AG09319 (cell line): ENCODE measurements at regions not wholly inside any gene's neighbourhood (a gene's known extent, or its start where the extent isn't known, plus 50 kb on each side); places are given as distances from the start of the nearest gene placed in this dataset.
"Not testable (repeated sequence)": the region's sequence is repeated elsewhere in the genome, so short reads cannot be mapped to it uniquely, and the experiment has no call there.

Experiments
- DNase-seq: peaks from one replicate; pipeline ENCODE4 v3.0.0-alpha.2; 2010; ENCODE audit warnings: low read depth; ENCODE audit errors: extremely low read depth
- CTCF ChIP-seq: IDR thresholded peaks from 2 replicates; pipeline ENCODE4 v1.5.1; 2011; ENCODE audit warnings: low read depth, mild to moderate bottlenecking, inconsistent platforms, low read length, moderate library complexity

GRCh38 chr1:161432091-161432490 is 64.4 kb upstream of the CFAP126 start:
- DNase-seq = no peak
- TF ChIP-seq CTCF = no peak

- DNase-seq = no peak
- no peak for TF ChIP-seq CTCF
Observed at GRCh38 chr1:161427733-161428516, 60.2 kb upstream of the CFAP126 start.

GRCh38 chr1:161422914-161423313 is 55.2 kb upstream of the CFAP126 start:
- not testable (repeated sequence) for DNase-seq

GRCh38 chr1:161421456-161421855 is 53.8 kb upstream of the CFAP126 start:
- no peak for DNase-seq
- no peak for TF ChIP-seq CTCF

GRCh38 chr1:161420763-161421455 is 53.2 kb upstream of the CFAP126 start:
- DNase-seq = no peak
- no peak for TF ChIP-seq CTCF

GRCh38 chr1:161417536-161417935 is 49.9 kb upstream of the CFAP126 start:
- not testable (repeated sequence) for DNase-seq
